NCI-H1092 treated with DMSO at 0.1 percent for 48 hours (cell line): ENCODE measurements at regions not wholly inside any gene's neighbourhood (a gene's known extent, or its start where the extent isn't known, plus 50 kb on each side); places are given as distances from the start of the nearest gene placed in this dataset.
"Not testable (repeated sequence)": the region's sequence is repeated elsewhere in the genome, so short reads cannot be mapped to it uniquely, and the experiment has no call there.

Experiments
- DNase-seq: peaks from one replicate; lab custom pipeline; 2025; lab: John Stamatoyannopoulos, UW

- no peak for DNase-seq
Measured at GRCh38 chr1:199044191-199044590, 405.4 kb downstream of the PTPRC start.

GRCh38 chr1:199046618-199047017 is 407.8 kb downstream of the PTPRC start:
- no peak for DNase-seq

DNA sequence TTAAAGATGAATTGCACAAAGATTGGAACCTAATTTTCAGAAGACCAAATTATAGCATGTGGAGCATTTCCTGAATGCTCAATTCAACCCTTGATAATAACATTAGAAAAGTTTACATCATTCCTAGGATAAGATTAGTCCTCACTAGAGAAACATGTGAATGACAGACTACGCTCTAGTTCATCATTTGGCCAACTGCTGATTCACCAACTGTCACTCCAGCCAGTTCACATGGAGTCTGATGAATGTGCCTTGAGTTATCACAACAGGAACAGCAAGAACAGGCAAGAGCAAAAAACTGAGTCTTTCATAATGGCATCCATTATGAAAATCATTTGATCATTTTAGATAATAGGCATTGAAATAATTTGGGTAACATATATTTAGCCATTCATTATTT is 415.9 kb downstream of the PTPRC start:
- no peak for DNase-seq

DNA sequence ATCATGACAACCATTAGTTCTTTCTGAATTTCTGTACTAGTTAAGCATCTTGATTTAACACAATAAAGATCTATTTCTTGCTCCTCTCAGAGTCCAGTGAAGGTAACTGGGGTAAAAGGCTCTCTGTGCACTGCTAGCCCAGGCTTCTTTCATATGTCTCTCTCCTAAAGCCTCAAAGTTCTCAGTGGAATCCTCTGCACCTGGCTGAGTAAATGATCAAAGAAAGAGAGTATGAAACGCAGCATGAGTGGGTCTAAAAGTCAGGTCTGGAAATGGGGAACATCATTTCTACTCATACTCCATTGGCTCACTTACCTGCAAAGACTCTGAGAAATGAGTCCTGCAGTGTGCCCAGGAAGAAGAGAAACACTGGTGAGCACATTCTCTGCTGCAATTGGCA is 418.5 kb downstream of the PTPRC start:
- no peak for DNase-seq

DNA sequence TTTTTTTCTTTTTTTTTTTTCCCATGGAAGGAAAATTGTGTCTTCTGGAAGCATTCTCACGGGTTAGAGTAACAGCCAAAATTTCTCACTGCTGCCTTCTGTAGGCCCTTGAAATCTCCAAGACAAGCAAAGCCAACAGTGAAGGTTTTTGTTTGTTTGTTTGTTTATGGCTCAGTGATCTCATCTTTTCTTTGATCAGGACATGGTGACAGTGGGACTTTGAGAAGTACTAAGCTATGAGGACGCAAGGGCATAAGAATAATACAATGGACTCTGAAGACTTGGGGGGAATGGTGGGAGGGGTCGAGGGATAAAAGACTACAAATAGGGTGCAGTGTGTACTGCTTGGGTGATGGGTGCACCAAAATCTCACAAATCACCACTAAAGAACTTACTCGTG is 419.4 kb downstream of the PTPRC start:
- no peak for DNase-seq

GRCh38 chr1:199064971-199065370 is 426.1 kb downstream of the PTPRC start:
- no peak for DNase-seq

- no peak for DNase-seq
Measured at GRCh38 chr1:199067483-199067882, 428.6 kb downstream of the PTPRC start.

GRCh38 chr1:199071080-199071479 is 432.2 kb downstream of the PTPRC start:
- no peak for DNase-seq

- DNase-seq: no peak
Measured at GRCh38 chr1:199073166-199073565, 434.3 kb downstream of the PTPRC start.

DNA sequence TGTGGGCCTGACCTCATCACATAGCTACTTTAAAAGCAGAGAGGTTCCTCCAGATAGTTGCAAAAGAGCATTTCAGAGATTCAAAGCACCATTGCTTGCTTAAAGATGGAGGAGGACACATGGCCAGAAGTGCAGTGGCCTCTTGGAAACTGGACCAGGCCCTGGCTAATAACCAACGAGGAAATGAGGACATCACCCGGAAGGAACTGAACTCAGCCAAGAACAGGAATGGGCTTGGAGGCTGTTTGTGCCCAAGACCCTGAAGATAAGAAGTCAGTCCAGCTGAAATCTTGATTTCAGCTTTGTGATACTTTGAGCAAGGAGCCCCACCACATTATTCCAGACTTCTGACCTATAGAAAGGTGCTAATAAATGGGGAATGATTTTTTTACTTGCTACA is 437.0 kb downstream of the PTPRC start:
- DNase-seq: no peak

- no peak for DNase-seq
Measured at GRCh38 chr1:199079994-199080393, 441.2 kb downstream of the PTPRC start.

GRCh38 chr1:199081739-199082138 is 442.9 kb downstream of the PTPRC start:
- no peak for DNase-seq

DNA sequence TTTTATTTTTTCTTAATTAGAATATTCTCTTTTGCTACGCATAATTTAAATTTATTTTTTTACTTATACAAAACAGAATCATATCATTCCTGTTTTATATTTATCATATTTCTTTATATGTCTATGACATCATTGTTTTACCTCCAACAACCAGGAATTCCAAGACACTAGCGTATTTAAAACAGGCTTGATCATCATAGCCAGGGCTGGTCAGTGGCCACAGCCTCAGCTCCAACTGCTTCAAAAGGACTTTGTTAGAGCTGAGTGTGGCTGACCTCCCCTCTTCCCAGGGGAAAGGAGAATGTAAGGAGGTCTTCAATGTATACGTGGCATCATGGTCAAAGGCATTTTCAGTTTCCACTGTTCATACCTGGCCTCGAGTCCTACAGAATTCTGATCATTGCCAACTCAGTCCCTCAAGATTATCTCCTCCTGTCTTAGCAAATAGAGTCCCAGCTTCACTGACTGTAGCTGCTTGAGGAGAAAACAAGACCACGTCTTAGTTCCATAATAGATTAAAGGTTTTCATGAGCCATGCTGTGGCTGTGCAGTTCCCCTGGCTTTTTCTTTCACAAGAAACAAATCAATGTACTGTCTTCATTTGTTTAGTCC is 444.0 kb downstream of the PTPRC start:
- no peak for DNase-seq

DNA sequence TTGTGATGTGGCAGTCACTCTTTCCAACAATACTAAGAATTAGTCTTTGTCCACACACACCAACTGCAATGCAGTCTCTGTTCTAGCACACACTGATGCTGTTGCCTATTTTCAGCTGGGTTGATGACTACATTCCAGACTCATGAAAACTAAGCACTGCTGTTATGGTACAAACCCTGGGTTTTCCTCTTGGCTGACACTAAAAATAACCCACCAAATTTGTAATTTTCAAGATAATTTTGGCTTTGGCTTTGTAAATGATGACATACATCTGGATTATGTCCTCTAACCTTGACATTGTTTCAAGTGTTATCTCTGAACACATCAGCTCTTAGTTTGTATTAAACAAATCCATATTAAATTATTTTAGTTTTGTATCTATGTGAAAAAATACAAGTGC is 444.8 kb downstream of the PTPRC start:
- no peak for DNase-seq

GRCh38 chr1:199084293-199084692 is 445.5 kb downstream of the PTPRC start:
- no peak for DNase-seq

DNA sequence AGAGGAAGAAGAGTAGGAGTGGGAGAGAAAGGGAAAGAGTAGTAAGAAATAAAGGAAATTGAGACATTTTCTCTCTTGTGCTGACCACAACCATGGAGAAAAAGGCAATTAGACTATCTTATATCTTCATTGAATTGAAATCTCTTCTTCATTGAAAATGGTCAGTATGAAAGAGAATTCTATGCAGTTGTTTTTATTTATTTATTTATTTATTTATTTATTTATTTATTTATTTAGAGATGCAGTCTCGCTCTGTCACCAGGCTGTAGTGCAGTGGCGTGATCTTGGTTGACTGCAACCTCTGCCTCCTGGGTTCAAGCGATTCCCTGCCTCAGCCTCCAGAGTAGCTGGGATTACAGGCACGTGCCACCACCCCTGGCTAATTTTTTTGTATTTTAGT is 447.1 kb downstream of the PTPRC start:
- DNase-seq: no peak

DNA sequence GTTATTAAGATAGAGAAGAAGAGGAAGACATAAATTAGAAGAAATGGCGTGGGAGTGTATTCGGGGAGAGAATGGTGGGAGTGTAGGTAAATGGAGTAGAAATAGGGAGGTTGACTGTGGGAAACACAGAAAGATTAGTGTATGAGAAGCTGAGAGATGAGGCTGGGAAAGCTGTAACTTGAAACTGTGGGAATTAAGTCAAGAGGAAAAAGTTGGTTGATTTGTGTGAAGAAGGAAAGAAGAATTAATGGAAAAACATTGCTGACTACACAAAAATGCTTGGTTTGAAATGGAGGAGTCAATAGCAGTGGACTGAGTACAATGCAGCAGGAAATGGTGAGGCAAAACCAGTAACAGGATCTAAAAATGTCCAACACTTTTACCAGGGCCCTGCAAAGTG is 448.3 kb downstream of the PTPRC start:
- no peak for DNase-seq

GRCh38 chr1:199089393-199090122 is 450.7 kb downstream of the PTPRC start:
- no peak for DNase-seq

GRCh38 chr1:199095628-199096027 is 456.8 kb downstream of the PTPRC start:
- DNase-seq: not testable (repeated sequence)

DNA sequence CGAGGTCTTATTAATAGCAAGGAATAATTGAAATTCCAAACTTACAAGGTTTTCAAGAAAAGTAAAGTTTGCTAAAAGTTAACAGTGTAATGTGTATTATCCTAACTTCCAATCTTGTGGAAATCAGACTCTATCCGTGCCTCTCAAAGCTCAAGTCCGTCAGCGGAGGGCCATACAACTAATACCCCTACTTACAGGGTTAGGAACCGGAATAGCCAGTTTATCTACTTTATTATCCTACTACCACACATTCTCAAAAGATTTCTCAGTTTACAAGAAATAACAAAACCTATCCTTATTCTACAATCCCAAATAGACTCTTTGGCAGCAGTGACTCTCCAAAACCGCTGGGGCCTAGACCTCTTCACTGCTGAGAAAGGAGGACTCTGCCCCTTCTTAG is 457.8 kb downstream of the PTPRC start:
- DNase-seq: no peak

- DNase-seq: no peak
Measured at GRCh38 chr1:199098468-199098867, 459.6 kb downstream of the PTPRC start.

GRCh38 chr1:199101139-199101538 is 462.3 kb downstream of the PTPRC start:
- DNase-seq: no peak

DNA sequence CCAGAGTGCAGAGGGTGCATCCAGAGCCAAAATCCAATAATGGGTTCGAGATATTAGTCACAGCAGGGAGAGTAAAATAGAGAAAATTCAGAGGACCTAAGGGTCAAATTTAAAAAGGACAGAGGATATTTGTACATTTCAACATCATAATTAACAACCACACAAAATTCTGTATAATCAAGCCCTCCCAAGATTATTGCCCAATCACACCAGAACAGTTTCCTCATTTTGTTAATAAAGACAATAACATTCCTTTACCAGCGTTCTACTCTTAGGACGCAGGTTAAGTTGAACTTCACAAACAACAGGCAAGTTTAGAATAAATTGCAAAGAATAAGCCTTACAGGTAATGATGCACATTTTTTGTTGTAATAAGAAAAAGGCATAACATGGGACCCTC is 462.8 kb downstream of the PTPRC start:
- no peak for DNase-seq

GRCh38 chr1:199102239-199102638 is 463.4 kb downstream of the PTPRC start:
- no peak for DNase-seq
